SK-N-MC (cell line): ENCODE measurements at regions not wholly inside any gene's neighbourhood (a gene's known extent, or its start where the extent isn't known, plus 50 kb on each side); places are given as distances from the start of the nearest gene placed in this dataset.

ENCODE experiments used
- DNase-seq: peaks from one replicate; pipeline ENCODE4 v3.0.0-alpha.2; 2011; ENCODE audit warnings: low read depth, low spot score
- H3K27ac ChIP-seq: fragments of 200-600 bp; sonication (generic); 2 replicates; pipeline ENCODE4 v1.5.1; 2016; ENCODE audit warnings: mixed run types
- H3K36me3 ChIP-seq: fragments of 200-600 bp; sonication (generic); 2 replicates; pipeline ENCODE4 v1.6.1; 2017; ENCODE audit warnings: antibody characterized with exemption, low read length, mixed read lengths; ENCODE audit not compliant: insufficient read depth
- H3K4me3 ChIP-seq: fragments of 200-600 bp; sonication (generic); 2 replicates; pipeline ENCODE4 v1.5.1; 2016
- H3K9ac ChIP-seq: fragments of 200-600 bp; sonication (generic); 2 replicates; pipeline ENCODE4 v1.8.0; 2017; ENCODE audit warnings: mixed run types, mixed read lengths; ENCODE audit not compliant: insufficient read length
- H3K9me3 ChIP-seq: fragments of 200-600 bp; sonication (generic); 2 replicates; pipeline ENCODE4 v1.6.1; 2017; ENCODE audit warnings: low read depth, mild to moderate bottlenecking, antibody characterized with exemption, low read length, moderate library complexity, mixed read lengths
- EZH2 ChIP-seq: fragments of 200-600 bp; sonication (generic); IDR thresholded peaks from one replicate; pipeline ENCODE4 v1.6.1; 2017; ENCODE audit warnings: antibody characterized with exemption
- FOXP2 ChIP-seq: optimal IDR thresholded peaks from 2 replicates; pipeline ENCODE3; 2011; ENCODE audit warnings: mild to moderate bottlenecking, moderate library complexity; ENCODE audit not compliant: insufficient read depth; ENCODE audit errors: extremely low read length, control extremely low read depth
- POLR2AphosphoS5 ChIP-seq: IDR thresholded peaks from 2 replicates; pipeline ENCODE4 v1.6.1; 2012; ENCODE audit warnings: mild to moderate bottlenecking, low read depth, low read length, borderline replicate concordance

DNA sequence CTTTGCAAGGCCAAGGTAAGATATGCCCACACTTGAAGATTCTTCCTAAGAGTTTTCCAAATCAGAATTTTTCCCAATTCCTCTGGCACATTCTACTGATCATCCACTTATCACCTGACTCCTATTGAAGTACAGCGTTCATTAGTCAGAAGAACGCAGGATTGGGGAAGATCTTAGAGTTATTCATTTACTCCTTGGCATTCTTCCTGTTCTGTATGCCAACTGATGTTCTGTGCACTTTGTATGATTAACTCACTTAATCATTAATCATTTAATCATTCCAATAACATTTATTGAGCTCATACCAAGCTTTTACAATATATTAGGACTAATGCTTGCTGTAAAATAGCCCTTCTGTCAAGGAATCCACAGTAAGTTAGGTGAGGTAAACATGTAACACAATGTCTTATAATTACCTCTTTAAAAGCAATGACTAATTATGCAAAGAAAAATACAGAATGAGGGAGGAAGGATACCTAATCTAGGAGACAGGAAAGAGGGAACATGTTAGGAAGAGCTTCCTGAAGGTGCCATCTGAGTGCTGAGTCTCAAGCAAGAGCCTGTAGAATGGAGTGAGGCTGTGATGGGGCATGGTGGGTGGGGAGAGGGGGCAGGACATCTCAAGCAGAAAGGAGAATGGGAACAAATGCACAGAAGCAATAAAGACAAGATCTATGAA, 71.1 kb upstream of the DPT start:
- H3K36me3 ChIP-seq, result no peaks in the 10 kb centered on the region

DNA sequence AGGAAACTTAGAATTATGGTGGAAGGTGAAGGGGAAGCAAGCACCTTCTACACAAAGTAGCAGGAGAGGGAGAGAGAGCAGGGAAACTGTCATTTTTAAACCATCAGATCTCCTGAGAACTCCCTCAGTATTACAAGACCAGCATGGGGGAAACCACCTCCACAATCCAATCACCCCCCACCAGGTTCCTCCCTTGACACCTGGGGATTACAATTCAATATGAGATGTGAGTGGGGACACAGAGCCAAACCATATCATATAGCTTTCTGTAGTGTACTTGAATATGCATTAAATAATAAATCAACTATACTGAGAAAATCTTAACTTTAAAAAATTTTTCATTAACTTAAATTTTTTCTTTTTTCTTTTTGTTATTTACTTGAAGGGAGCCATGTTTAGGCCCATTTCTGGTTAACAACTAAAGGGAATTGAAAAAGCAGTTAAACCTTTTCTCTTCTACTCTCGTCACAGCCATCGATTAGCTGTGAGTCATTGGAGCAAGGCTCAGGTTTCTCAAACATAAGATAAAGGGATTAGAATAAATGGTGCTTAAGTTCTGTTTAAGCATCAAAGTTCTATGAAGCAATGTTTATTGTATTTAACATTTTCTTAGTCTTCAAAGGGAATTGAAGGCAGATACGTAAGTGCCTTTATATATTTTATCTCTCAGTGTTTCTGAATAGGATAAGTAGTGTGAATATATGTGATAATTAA, 72.2 kb upstream of the DPT start:
- no peak overlapping the region for H3K4me3 ChIP-seq
- H3K27ac ChIP-seq, result no peak overlapping the region
- H3K36me3 ChIP-seq, result no peaks in the 10 kb centered on the region
- H3K9me3 ChIP-seq, result no peaks in the 10 kb centered on the region
- TF ChIP-seq EZH2, result no peak
- TF ChIP-seq FOXP2, result no peak
- TF ChIP-seq POLR2AphosphoS5, result no peak
- DNase-seq, result no peak
- no peak overlapping the region for H3K9ac ChIP-seq

More for the DNA sequence above, 71.1 kb upstream of the DPT start:
- no peak for DNase-seq
- no peak overlapping the region for H3K9ac ChIP-seq
- no peak overlapping the region for H3K4me3 ChIP-seq
- TF ChIP-seq EZH2 (no peak), FOXP2 (no peak)
- no peaks in the 10 kb centered on the region for H3K9me3 ChIP-seq
- H3K27ac ChIP-seq, result no peak overlapping the region

DNA sequence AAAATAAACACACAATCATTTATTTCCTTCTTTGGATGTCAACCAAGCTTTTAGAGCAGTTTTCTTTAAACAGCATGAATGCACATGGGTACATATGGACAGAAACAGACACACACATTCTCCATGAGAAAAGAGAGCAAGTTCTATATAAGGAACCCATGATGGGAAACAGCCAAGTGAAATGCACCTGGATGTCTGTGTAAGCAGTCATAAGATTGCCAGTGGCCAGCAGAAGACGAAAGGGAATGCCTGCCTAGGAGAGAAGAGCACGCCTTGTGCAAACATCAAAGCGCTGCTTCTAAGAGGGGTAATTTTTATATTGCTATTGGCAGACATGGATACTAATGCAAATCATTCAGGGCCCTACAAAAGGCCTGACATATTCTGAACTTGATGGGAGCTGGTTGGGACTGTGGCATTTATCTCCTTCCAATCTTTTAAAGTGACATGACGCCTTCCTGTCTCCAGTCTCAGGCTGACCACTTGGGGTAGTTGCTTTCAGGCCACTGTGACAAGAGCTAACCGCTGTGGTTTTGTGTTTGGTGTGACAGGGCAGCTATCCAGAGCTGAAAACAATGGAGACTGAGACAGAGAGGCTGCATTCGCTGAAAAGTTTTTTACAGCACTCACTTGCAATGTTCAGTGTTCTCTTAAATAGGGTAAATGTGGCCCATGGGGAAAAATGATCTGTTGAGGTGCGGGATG, 75.0 kb upstream of the DPT start:
- TF ChIP-seq POLR2AphosphoS5 (no peak), EZH2 (no peak), FOXP2 (no peak)
- H3K36me3 ChIP-seq, result no peaks in the 10 kb centered on the region
- no peak overlapping the region for H3K4me3 ChIP-seq
- no peak overlapping the region for H3K9ac ChIP-seq
- H3K27ac ChIP-seq, result no peak overlapping the region
- DNase-seq, result no peak
- no peaks in the 10 kb centered on the region for H3K9me3 ChIP-seq

DNA sequence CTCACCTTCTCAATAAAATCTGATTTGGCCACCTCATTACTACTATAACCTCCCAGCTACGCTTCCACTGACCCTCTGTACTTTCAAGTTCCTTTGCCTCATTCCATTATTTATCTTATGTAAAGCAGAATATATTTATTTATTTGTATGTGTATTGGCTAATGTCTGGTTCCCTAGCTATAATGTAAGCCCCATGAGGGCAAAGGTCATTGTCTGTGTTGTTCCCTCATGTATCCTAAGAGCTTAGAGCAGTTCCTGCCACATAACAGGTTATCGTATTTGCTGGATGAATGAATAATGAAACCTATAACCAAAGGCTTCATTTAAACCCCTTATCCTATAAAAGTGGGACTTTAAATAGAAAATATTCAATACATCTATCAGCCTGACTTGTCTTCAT, 77.9 kb upstream of the DPT start:
- no peak overlapping the region for H3K27ac ChIP-seq
- no peak overlapping the region for H3K4me3 ChIP-seq
- no peak for TF ChIP-seq POLR2AphosphoS5
- no peak for TF ChIP-seq EZH2
- TF ChIP-seq FOXP2, result no peak
- no peak overlapping the region for H3K9ac ChIP-seq
- DNase-seq, result no peak
- H3K9me3 ChIP-seq, result no peaks in the 10 kb centered on the region
- H3K36me3 ChIP-seq, result no peaks in the 10 kb centered on the region

DNA sequence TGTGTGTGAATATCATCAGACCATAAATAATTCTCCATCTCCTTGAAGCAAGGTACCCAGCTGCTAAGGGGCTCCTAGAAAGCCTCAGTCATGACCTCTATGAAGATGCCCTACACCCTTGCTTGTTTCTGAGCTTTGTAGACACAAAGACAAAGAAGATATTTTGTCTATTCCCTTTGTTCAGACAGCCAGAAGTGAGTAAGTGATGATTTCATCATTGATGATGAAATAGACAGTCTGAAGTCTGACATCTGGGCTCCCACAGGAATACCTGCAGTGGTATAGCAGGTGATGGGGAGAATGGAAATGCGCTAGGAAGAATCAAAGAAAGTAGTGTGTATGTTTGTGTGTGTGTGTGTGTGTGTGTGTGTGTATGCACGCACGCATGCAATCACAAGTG, 82.2 kb upstream of the DPT start:
- no peak for TF ChIP-seq POLR2AphosphoS5
- TF ChIP-seq EZH2, result no peak
- no peak for TF ChIP-seq FOXP2
- Histone ChIP-seq H3K27ac (no peak overlapping the region), H3K4me3 (no peak overlapping the region), H3K9ac (no peak overlapping the region), H3K36me3 (no peaks in the 10 kb centered on the region), H3K9me3 (no peaks in the 10 kb centered on the region)
- no peak for DNase-seq

DNA sequence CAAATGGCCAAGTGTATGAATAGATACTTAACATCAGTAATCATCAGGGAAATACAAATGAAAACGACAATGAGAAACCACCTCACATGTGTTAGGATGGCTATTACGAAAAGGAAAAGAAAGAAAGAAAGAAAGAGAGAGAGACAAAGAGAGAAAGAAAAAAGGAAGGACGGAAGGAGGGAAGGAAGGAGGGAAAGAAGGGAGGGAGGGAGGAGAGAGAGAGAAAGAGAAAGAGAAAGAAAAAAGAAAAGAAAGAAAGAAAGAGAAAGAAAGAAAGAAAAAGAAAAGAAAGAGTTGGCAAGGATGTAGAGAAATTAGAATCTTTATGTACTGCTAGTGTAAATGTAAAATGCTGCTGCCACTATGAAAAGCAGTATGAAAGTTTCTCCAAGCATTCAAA, 90.7 kb upstream of the DPT start:
- Histone ChIP-seq H3K36me3 (no peaks in the 10 kb centered on the region), H3K27ac (no peak overlapping the region), H3K4me3 (no peak overlapping the region), H3K9me3 (no peaks in the 10 kb centered on the region), H3K9ac (no peak overlapping the region)
- TF ChIP-seq FOXP2 (no peak), EZH2 (no peak), POLR2AphosphoS5 (no peak)
- no peak for DNase-seq

DNA sequence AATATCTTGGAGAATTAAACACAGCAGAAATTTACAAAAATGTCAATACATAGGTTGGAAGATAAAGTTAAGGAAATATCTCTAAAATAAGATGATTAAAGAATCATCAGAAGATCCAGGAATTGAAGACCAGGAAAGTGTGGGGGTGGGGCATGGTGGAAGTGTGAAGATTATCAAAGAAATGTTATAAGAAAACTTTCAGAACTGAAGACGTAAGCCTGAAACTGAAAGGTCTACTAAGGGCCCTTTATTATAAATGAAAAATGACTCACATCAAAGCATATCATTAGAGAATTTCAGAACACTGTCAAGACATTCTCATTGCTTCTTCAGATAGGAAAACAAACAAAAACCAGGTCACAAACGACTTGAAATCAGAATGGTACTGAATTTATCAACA, 92.4 kb upstream of the DPT start:
- H3K4me3 ChIP-seq, result no peak overlapping the region
- no peaks in the 10 kb centered on the region for H3K36me3 ChIP-seq
- DNase-seq, result no peak
- no peak overlapping the region for H3K9ac ChIP-seq
- no peaks in the 10 kb centered on the region for H3K9me3 ChIP-seq
- no peak for TF ChIP-seq POLR2AphosphoS5
- no peak for TF ChIP-seq EZH2
- no peak for TF ChIP-seq FOXP2
- H3K27ac ChIP-seq, result no peak overlapping the region

DNA sequence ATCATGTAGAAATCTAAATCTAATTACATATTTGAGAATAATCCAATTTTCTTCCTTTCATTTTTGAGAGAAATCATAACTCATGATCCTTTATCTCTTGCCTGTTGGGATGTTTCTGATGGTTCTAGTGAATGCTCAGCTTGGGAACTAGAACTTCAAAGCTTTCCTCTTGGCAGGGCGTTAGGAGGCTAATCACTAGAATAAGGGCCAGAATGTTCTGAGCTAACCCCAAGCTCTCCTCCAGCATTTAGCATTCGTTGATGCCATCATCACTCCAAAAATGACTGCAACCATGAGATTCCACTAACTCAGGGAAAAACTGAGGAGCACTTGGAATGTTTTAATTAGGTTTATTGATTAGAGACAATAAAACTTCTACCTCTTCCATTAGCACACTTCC, 93.9 kb upstream of the DPT start:
- Histone ChIP-seq H3K9me3 (no peaks in the 10 kb centered on the region), H3K4me3 (no peak overlapping the region), H3K36me3 (no peaks in the 10 kb centered on the region), H3K9ac (no peak overlapping the region), H3K27ac (no peak overlapping the region)
- DNase-seq, result no peak
- TF ChIP-seq EZH2 (no peak), FOXP2 (no peak), POLR2AphosphoS5 (no peak)
